Uterus (tissue), 2 donors: ENCODE measurements at regions not wholly inside any gene's neighbourhood (a gene's known extent, or its start where the extent isn't known, plus 50 kb on each side); places are given as distances from the start of the nearest gene placed in this dataset.

ENCODE experiments used
- POLR2A ChIP-seq, 2 donors: fragments of 450-650 bp; IDR thresholded peaks; one replicate each; pipeline ENCODE4 v1.6.1; 2016; ENCODE audit warnings: antibody characterized with exemption in 2 of 2, mild to moderate bottlenecking in 1 of 2, moderate library complexity in 1 of 2
- TF ChIP-seq, protein P1 (sequence below), 4 experiments: fragments of 200-600 bp in 2 of 4; fragments of 450-650 bp in 2 of 4; sonication (generic) in 2 of 4; IDR thresholded peaks; one replicate each; pipeline ENCODE4 v1.5.1; 2016 to 2019; ENCODE audit warnings: antibody characterized with exemption in 4 of 4, mild to moderate bottlenecking in 2 of 4, moderate library complexity in 1 of 4

DNA sequence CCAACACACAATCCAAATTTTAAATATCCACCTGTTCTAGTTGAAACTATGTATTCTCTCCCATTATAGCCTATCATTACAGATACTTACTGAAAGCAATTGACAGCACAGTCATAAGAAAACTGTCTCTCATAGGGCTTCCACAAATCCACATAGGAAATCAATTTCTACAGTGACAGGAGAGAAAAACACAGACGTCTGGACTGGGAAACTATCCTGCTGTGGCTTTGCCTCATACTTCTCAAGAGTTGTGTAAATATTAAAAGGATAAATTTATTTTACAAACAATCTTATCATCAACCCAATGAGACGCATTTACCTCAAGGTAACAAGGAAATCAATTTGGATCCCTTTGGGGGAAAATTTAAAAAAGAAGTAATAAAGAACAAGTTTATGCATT lies 517.5 kb downstream of the EFNA5 start:
- TF ChIP-seq, protein P1, sequence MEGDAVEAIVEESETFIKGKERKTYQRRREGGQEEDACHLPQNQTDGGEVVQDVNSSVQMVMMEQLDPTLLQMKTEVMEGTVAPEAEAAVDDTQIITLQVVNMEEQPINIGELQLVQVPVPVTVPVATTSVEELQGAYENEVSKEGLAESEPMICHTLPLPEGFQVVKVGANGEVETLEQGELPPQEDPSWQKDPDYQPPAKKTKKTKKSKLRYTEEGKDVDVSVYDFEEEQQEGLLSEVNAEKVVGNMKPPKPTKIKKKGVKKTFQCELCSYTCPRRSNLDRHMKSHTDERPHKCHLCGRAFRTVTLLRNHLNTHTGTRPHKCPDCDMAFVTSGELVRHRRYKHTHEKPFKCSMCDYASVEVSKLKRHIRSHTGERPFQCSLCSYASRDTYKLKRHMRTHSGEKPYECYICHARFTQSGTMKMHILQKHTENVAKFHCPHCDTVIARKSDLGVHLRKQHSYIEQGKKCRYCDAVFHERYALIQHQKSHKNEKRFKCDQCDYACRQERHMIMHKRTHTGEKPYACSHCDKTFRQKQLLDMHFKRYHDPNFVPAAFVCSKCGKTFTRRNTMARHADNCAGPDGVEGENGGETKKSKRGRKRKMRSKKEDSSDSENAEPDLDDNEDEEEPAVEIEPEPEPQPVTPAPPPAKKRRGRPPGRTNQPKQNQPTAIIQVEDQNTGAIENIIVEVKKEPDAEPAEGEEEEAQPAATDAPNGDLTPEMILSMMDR (IDR thresholded peaks at IDR 0.05) = no peak
- TF ChIP-seq POLR2A (IDR thresholded peaks at IDR 0.05) = no peak
